ENCODE measurements at regions not wholly inside any gene's neighbourhood (a gene's known extent, or its start where the extent isn't known, plus 50 kb on each side); places are given as distances from the start of the nearest gene placed in this dataset.

DNA sequence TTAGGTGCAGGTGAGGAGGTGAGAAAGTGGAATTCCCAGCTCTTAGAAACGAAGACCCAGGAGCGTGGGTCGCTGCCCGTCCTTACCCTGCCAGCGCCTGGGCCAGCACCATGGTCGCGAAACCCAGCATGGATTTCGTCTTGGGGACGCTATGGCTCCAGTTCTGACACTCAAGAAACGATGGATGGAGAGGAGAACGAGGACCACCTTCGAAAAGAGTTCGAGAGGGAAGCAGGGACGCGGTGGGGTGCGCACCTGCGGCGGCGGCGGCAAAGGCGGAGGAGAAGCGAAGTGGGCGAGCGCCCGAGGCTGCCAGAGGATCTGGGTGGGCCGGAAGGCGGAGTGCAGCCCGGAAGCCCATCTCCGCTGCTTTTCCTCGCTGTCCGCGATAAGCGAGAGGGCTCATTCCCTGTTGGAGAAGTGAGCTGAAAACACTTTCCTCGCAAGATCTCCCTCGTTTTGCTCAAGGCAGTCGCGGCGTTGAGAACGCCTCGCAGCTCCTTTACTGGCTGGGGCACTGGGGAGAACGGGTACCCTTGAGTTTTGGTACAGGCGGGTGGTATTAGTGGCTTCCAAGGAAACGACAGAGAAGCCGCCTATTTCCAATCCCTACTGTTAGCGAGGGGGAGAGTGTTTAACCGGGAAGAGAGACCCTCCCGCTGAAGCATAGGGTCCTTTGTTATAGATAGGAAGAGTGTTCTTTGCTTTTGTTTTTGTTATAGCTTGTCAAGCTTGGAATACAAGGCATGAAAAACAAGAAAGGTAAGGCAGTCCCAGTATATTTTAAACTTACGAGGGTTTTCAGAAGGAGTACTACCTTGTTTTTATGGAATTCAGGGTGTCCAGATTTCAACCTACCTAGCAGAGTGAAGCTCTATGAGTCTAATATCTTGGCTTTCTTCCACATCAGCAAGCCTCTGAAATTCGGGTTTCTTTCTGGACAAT is 109.5 kb downstream of the TRIM27 start:
- WGBS, 5 donors = 4 to 7% (median 6%) methylated on average over 49 of the region's 49 CpGs
- Histone ChIP-seq H3K9me3 (peaks cover 0 to 23% (median 13%) of the 10 kb centered on the region in 4 donors), H3K4me3 (no peak overlapping the region), H3K36me3 (no peaks in the 10 kb centered on the region), H3K27ac (no peak overlapping the region), H3K27me3 (peaks cover 33 to 98% (median 87%) of the 10 kb centered on the region in 3 donors), H3K4me1 (peaks cover 0 to 17% (median 2%) of the 10 kb centered on the region in 4 donors)
- intact Hi-C loops (cut with DNase I; ENCODE audit: low total_unique reads) = no loop called here
- no peak for DNase-seq
- TF ChIP-seq, protein P1, sequence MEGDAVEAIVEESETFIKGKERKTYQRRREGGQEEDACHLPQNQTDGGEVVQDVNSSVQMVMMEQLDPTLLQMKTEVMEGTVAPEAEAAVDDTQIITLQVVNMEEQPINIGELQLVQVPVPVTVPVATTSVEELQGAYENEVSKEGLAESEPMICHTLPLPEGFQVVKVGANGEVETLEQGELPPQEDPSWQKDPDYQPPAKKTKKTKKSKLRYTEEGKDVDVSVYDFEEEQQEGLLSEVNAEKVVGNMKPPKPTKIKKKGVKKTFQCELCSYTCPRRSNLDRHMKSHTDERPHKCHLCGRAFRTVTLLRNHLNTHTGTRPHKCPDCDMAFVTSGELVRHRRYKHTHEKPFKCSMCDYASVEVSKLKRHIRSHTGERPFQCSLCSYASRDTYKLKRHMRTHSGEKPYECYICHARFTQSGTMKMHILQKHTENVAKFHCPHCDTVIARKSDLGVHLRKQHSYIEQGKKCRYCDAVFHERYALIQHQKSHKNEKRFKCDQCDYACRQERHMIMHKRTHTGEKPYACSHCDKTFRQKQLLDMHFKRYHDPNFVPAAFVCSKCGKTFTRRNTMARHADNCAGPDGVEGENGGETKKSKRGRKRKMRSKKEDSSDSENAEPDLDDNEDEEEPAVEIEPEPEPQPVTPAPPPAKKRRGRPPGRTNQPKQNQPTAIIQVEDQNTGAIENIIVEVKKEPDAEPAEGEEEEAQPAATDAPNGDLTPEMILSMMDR (IDR thresholded peaks at IDR 0.05) = no peak
- TF ChIP-seq EP300 (IDR thresholded peaks at IDR 0.05) (no peak), POLR2AphosphoS5 (IDR thresholded peaks at IDR 0.05) (no peak), POLR2A (IDR thresholded peaks at IDR 0.05) (no peak)

DNA sequence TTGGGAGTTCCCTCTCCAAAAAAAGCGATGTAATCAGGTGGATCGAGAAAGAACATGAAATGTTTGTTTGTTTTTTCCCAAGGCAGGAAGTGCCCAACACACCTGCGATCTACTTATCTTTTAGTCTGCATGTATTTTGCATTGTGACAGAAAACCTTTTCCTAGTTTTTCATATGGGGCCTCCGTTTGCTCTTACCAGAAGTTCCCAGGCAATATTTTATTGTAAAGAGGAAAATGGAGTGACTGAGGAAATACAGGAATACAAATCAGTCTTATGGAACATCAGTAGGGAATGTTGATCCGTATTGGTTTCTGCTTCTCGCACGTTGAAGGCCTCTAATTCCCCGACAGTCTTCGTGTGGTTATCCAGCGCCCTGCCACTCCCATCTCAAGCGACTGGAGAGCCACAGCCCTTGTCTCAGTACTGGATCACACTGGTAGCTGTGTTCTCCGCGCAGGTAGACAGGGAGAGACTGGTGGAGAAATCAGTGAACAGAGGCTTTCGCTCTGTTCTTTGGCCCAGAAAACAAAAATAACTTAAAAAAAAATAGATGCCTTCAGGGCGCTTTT is 107.4 kb downstream of the TRIM27 start:
- DNase-seq = no peak
- intact Hi-C loops (cut with DNase I; ENCODE audit: low total_unique reads) = no loop called here
- Histone ChIP-seq H3K36me3 (no peaks in the 10 kb centered on the region), H3K4me3 (no peak overlapping the region), H3K27ac (no peak overlapping the region), H3K27me3 (peaks cover 23 to 98% (median 71%) of the 10 kb centered on the region in 3 donors), H3K9me3 (peaks cover 0 to 15% (median 8%) of the 10 kb centered on the region in 4 donors), H3K4me1 (peaks cover 0 to 5% (median 2%) of the 10 kb centered on the region in 4 donors)
- 6 to 14% (median 8%) methylated on average over 15 of the region's 15 CpGs for WGBS, 5 donors
- no peak for TF ChIP-seq POLR2A (IDR thresholded peaks at IDR 0.05)
- TF ChIP-seq POLR2AphosphoS5 (IDR thresholded peaks at IDR 0.05) = no peak
- TF ChIP-seq, protein P1 (IDR thresholded peaks at IDR 0.05) = no peak
- no peak for TF ChIP-seq EP300 (IDR thresholded peaks at IDR 0.05)

DNA sequence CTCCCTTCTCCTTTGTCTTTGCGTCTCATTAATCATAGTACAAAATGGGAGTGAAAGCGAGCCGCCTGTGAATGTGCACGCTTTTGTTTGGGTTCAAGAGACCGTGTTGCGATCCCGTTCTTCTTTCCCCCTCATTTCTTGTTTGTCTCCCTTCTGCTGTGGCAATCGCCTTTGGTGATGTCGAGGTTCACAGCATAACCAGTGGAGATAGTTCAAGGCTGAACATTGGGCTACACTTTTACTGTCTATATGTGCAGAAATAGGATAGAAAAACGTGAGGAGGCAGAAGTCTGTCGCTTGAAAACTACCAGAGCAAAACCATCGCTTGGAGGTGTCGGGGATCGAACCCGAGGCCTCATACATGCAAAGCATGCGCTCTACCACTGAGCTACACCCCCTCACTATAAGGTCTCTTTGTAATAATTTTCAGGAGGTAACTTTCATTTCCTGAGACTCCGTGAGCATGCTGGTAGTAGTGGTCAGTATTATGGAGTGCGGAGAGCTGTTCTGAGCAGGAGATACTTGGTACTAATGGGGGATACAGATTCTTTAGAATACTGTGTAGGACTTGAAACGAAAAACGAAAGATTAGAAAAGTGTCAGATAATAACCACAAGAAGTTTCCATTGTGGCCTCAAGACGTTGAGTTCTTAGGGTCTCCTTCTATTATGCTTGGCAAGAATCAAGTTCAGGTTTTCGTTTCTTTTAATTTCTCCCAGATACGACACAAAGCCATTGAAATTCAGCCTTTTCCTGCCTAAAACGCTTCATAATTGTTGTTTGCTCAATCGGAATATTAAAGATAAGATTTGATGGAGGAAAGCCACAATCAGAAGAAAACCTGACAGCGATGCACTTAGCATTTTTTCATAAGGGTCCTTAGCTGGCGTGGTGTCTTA is 106.6 kb downstream of the TRIM27 start:
- Histone ChIP-seq H3K36me3 (no peaks in the 10 kb centered on the region), H3K4me3 (no peak overlapping the region), H3K9me3 (peaks cover 0 to 18% (median 9%) of the 10 kb centered on the region in 4 donors), H3K27me3 (peaks cover 21 to 98% (median 68%) of the 10 kb centered on the region in 3 donors), H3K4me1 (peaks cover 0 to 5% (median 2%) of the 10 kb centered on the region in 4 donors), H3K27ac (no peak overlapping the region)
- intact Hi-C loops (cut with DNase I; ENCODE audit: low total_unique reads) = no loop called here
- TF ChIP-seq, protein P1 (IDR thresholded peaks at IDR 0.05) = no peak
- no peak for TF ChIP-seq POLR2AphosphoS5 (IDR thresholded peaks at IDR 0.05)
- TF ChIP-seq EP300 (IDR thresholded peaks at IDR 0.05) = no peak
- TF ChIP-seq POLR2A (IDR thresholded peaks at IDR 0.05) = no peak
- DNase-seq = no peak
- 5 to 7% (median 5%) methylated on average over 27 of the region's 27 CpGs for WGBS, 5 donors

DNA sequence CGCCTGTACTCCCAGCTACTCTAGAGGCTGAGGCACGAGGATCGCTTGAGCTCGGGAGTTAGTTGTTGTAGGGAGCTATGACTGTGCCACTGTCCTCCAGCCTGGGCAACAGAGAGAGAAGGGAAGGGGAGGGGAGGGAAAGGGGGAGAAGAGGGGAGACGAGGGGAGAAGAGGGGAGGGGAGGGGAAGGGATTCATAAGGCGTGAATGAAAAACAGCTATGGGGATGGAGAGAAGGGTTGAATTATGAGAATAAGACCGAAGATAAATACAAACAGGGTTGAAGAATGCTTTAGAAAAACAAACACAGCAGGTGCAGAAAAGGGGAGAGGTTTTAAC is 106.0 kb downstream of the TRIM27 start:
- Histone ChIP-seq H3K36me3 (no peaks in the 10 kb centered on the region), H3K9me3 (peaks cover 0 to 22% (median 9%) of the 10 kb centered on the region in 4 donors), H3K4me1 (peaks cover 0 to 5% (median 2%) of the 10 kb centered on the region in 4 donors), H3K4me3 (no peak overlapping the region), H3K27me3 (peaks cover 17 to 98% (median 68%) of the 10 kb centered on the region in 3 donors), H3K27ac (no peak overlapping the region)
- TF ChIP-seq, protein P1 (IDR thresholded peaks at IDR 0.05) = no peak
- no peak for TF ChIP-seq POLR2A (IDR thresholded peaks at IDR 0.05)
- no peak for TF ChIP-seq EP300 (IDR thresholded peaks at IDR 0.05)
- TF ChIP-seq POLR2AphosphoS5 (IDR thresholded peaks at IDR 0.05) = no peak
- WGBS, 5 donors = 9 to 16% (median 11%) methylated on average over 7 of the region's 7 CpGs
- intact Hi-C loops (cut with DNase I; ENCODE audit: low total_unique reads) = no loop called here
- DNase-seq = no peak

Measured in stomach (tissue), 8 donors.